ENCODE measurements at regions not wholly inside any gene's neighbourhood (a gene's known extent, or its start where the extent isn't known, plus 50 kb on each side); places are given as distances from the start of the nearest gene placed in this dataset.

- no peak overlapping the region for H3K27ac ChIP-seq
- H3K36me3 ChIP-seq: no peaks in the 10 kb centered on the region
- H3K4me1 ChIP-seq: no peaks in the 10 kb centered on the region
- H3K27me3 ChIP-seq: no peaks in the 10 kb centered on the region
- intact Hi-C loops (cut with DNase I; ENCODE audit: low total_unique reads): no loop called here
- TF ChIP-seq EP300 (IDR thresholded peaks at IDR 0.05; ENCODE audit: low read depth): no peak
- TF ChIP-seq CTCF (IDR thresholded peaks at IDR 0.05): no peak
- no peak for TF ChIP-seq POLR2A (IDR thresholded peaks at IDR 0.05)
- no peak for TF ChIP-seq POLR2AphosphoS5 (IDR thresholded peaks at IDR 0.05)
- 91% methylated on average over 3 of the region's 3 CpGs; no CpG with 5 or more reads in 1 of the 2 donors for WGBS, 2 donors (ENCODE audit: low coverage in 1 of 2)
- H3K9me3 ChIP-seq: no peaks in the 10 kb centered on the region
- no peak overlapping the region for H3K4me3 ChIP-seq
- no peak for DNase-seq
- in situ Hi-C loops (cut with MboI; ENCODE audit: low pct_ligation_motif_present in 1 of 4, low pct_unique_long_range_greater_than_20kb in 1 of 4, low sequenced_read_pairs in 3 of 4): no loop called here
Observed at GRCh38 chr1:95572962-95573361, 339.0 kb downstream of the RWDD3 start.

GRCh38 chr1:95575291-95575690, 341.3 kb downstream of the RWDD3 start:
- Histone ChIP-seq H3K9me3 (no peaks in the 10 kb centered on the region), H3K4me1 (no peaks in the 10 kb centered on the region), H3K36me3 (no peaks in the 10 kb centered on the region), H3K27me3 (no peaks in the 10 kb centered on the region), H3K4me3 (no peak overlapping the region), H3K27ac (no peak overlapping the region)
- 83 to 88% methylated on average over 3 of the region's 3 CpGs for WGBS, 2 donors (ENCODE audit: low coverage in 1 of 2)
- in situ Hi-C loops (cut with MboI; ENCODE audit: low pct_ligation_motif_present in 1 of 4, low pct_unique_long_range_greater_than_20kb in 1 of 4, low sequenced_read_pairs in 3 of 4): no loop called here
- DNase-seq: no peak
- intact Hi-C loops (cut with DNase I; ENCODE audit: low total_unique reads): no loop called here
- no peak for TF ChIP-seq EP300 (IDR thresholded peaks at IDR 0.05; ENCODE audit: low read depth)
- TF ChIP-seq POLR2A (IDR thresholded peaks at IDR 0.05): no peak
- TF ChIP-seq POLR2AphosphoS5 (IDR thresholded peaks at IDR 0.05): no peak
- TF ChIP-seq CTCF (IDR thresholded peaks at IDR 0.05): no peak

GRCh38 chr1:95578462-95578861, 344.5 kb downstream of the RWDD3 start:
- H3K4me1 ChIP-seq: no peaks in the 10 kb centered on the region
- H3K9me3 ChIP-seq: no peaks in the 10 kb centered on the region
- intact Hi-C loops (cut with DNase I; ENCODE audit: low total_unique reads): no loop called here
- H3K27me3 ChIP-seq: no peaks in the 10 kb centered on the region
- DNase-seq: no peak
- no peak overlapping the region for H3K27ac ChIP-seq
- in situ Hi-C loops (cut with MboI; ENCODE audit: low pct_ligation_motif_present in 1 of 4, low pct_unique_long_range_greater_than_20kb in 1 of 4, low sequenced_read_pairs in 3 of 4): no loop called here
- H3K4me3 ChIP-seq: no peak overlapping the region
- H3K36me3 ChIP-seq: no peaks in the 10 kb centered on the region
- TF ChIP-seq EP300 (IDR thresholded peaks at IDR 0.05; ENCODE audit: low read depth): no peak
- no peak for TF ChIP-seq POLR2AphosphoS5 (IDR thresholded peaks at IDR 0.05)
- no peak for TF ChIP-seq POLR2A (IDR thresholded peaks at IDR 0.05)
- no peak for TF ChIP-seq CTCF (IDR thresholded peaks at IDR 0.05)
- WGBS, 2 donors (ENCODE audit: low coverage in 1 of 2): 48 to 50% methylated on average over 3 of the region's 3 CpGs

- Histone ChIP-seq H3K4me1 (no peaks in the 10 kb centered on the region), H3K36me3 (no peaks in the 10 kb centered on the region), H3K27ac (no peak overlapping the region), H3K9me3 (no peaks in the 10 kb centered on the region), H3K27me3 (no peaks in the 10 kb centered on the region), H3K4me3 (no peak overlapping the region)
- intact Hi-C loops (cut with DNase I; ENCODE audit: low total_unique reads): no loop called here
- in situ Hi-C loops (cut with MboI; ENCODE audit: low pct_ligation_motif_present in 1 of 4, low pct_unique_long_range_greater_than_20kb in 1 of 4, low sequenced_read_pairs in 3 of 4): no loop called here
- 78 to 94% methylated on average over 1 of the region's 1 CpG for WGBS, 2 donors (ENCODE audit: low coverage in 1 of 2)
- TF ChIP-seq POLR2A (IDR thresholded peaks at IDR 0.05) (no peak), EP300 (IDR thresholded peaks at IDR 0.05; ENCODE audit: low read depth) (no peak), CTCF (IDR thresholded peaks at IDR 0.05) (no peak), POLR2AphosphoS5 (IDR thresholded peaks at IDR 0.05) (no peak)
- no peak for DNase-seq
Observed at GRCh38 chr1:95582191-95582590, 348.2 kb downstream of the RWDD3 start.
